Stimulated activated CD8-positive, alpha-beta memory T cell treated with anti-CD3 and anti-CD28 coated beads, Interleukin-4, amount 100 ng/mL, for 1 hour (primary cell): ENCODE measurements at regions not wholly inside any gene's neighbourhood (a gene's known extent, or its start where the extent isn't known, plus 50 kb on each side); places are given as distances from the start of the nearest gene placed in this dataset.

Experiments used
- DNase-seq, 2 donors: peaks; one replicate each; pipeline ENCODE4 v3.0.0-alpha.2; 2020; ENCODE audit warnings: low read depth in 2 of 2, low spot score in 1 of 2

DNA sequence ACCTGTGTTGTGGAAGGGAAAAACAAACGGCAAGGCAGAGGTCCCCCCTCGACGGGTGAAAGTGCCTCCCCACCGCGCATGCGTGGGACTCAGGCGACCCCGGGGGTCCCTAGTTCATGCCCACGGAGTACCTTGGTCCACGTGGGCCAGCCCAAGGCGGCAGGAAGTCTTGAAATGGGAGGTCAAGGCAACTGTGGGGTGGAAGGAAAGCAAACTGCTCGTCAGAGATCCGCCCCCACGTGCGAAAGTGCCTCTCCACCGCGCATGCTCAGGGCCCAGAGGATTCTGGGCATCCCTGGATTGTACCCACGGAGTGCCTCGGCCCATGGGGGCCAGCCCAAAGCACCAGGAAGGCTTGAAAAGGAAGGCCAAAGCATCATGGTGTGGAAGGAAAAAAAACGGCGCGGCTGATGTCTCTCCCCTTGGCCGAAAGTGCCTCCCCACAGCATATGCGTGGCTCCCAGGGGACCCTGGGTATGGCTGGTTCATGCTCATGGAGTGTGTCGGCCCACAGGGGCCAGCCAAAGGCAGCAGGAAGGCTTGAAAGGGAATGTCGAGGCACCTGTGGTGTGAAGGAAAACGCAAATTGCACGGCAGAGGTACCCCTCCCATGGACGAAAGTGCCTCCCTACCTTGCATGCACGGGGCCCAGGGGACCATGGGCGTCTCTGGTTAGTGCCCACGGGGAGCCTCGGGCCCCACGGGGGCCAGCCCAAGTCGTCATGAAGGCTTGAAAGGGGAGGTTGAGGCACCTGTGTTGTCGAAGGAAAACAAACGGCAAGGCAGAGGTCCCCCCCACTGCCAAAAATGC is 369.7 kb downstream of the ALG10 start:
- no peak for DNase-seq

DNA sequence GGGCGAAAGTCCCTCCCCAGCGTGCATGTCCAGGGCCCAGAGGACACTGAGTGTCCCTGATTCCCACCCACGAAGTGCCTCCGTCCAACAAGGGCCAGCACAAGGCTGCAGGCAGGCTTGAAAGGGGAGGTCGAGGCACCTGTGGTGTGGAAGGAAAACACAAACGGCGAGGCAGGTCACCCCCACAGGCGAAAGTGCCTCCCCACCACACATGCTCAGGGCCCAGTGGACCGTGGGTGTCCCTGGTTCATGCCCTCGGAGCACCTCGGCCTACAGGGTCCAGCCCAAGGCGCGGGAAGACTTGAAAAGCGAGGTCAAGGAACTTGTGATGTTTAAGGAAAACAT is 370.4 kb downstream of the ALG10 start:
- DNase-seq = no peak

DNA sequence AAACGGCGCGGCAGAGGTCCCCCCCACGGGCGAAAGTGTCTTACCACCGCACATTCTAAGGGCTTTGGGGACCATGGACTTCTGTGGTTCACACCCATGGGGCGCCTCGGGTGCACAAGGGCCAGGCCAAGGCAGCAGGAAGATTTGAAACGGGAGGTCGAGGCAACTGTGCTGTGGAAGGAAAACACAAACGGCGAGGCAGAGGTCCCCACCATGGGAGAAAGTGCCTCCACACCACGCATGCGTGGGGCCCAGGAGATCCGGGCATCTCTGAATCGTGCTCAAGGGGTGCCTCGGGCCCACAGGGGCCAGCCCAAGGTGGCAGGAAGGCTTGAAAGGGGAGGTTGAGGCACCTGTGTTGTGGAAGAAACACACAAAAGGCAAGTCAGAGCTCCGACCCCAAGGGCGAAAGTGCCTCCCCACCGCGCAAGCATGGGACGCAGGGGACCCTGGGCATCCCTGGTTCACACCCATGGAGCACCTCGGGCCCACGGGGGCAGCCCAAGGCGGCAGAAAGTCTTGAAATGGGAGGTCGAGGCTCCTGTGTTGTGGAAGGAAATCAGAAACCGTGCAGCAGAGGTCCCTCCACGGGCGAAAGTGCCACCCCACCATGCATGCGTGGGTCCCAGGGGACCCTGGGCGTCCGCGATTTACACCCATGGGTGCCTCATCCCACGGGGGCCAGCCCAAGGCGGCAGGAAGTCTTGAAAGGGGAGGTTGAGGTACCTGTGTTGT is 371.0 kb downstream of the ALG10 start:
- no peak for DNase-seq

DNA sequence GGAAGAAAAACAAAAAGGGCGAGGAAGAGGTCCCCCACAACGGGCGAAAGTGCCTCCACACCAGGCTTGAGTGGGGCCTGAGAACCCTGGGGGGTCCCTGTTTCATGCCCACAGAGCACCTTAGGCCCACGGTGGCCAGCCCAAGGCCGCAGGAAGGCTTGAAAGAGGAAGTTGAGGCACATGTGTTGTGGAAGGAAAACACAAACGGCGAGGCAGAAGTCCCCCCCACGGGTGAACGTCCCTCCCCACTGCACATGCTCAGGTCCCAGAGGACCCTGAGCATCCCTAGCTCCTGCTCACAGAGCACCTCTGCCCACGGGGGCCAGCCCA is 371.5 kb downstream of the ALG10 start:
- DNase-seq = no peak

DNA sequence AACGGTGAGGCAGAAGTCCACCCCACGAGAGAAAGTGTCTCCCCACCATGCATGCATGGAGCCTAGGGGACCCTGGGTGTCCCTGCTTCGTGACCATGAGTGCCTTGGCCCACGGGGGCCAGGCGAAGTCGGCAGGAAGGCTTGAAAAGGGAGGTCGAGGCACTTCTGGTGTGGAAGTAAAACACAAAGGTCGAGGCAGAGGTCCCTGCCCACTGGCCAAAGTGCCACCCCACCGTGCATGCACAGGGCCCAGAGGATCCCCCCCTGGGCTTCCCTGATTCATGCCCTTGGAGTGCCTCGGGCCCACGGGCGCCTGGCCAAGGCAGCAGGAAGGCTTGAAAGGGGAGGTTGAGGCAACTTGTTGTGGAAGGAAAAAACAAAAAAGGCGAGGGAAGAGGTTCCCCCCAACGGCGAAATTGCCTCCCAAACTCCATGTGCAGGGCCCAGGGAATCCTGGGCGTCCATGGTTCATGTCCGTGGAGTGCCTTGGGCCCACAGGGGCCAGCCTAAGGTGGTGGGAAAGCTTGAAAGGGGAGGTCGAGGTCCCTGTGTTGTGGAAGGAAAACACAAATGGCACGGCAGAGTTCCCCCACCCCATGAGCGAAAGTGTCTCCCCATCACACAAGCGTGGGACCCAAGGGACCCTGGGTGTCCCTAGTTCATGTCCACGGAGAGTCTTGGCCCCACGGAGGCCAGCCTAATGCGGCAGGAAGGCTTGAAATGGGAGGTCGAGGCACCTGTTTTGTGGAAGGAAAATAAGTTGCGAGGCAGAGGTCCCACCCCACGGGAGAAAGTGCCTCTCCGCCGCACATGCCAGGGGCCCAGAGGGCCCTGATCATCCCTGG is 372.1 kb downstream of the ALG10 start:
- no peak for DNase-seq

DNA sequence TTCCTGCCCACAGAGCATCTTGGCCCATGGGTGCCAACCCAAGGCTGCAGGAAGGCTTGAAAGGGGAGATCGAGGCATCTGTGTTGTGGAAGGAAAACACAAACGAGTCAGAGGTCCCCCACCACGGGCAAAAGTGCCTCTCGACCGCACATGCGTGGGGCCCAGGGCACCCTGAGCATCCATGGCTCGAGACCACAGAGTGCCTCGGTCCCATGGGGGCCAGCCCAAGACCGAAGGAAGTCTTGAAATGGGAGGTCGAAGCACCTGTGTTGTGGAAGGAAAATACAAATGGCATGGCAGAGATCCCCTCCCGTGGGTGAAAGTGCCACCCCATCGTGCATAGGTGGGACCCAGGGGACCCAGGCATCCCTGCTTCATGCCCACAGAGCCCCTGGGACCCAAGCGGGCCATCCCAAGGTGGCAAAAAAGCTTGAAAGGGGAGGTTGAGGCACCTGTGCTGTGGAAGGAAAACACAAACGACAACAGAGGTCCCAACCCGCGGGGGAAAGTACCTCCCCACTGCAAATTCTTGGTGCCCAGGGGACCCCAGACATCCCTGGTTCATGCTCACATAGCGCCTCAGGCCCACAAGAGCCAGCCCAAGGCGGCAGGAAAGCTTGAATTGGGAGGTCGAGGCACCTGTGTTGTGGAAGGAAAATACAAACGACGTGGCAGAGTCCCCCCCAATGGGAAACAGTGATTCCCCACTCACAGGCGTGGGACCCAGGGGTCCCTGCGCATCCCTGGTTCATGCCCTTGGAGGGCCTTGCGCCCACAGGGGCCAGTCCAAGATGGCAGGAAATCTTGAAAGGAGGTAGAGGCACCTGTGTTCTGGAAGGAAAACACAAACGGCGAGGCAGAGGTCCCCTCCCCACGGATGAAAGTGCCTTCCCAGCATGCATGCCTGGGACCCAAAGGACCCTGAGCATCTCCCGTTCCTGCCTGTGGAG is 373.0 kb downstream of the ALG10 start:
- no peak for DNase-seq

DNA sequence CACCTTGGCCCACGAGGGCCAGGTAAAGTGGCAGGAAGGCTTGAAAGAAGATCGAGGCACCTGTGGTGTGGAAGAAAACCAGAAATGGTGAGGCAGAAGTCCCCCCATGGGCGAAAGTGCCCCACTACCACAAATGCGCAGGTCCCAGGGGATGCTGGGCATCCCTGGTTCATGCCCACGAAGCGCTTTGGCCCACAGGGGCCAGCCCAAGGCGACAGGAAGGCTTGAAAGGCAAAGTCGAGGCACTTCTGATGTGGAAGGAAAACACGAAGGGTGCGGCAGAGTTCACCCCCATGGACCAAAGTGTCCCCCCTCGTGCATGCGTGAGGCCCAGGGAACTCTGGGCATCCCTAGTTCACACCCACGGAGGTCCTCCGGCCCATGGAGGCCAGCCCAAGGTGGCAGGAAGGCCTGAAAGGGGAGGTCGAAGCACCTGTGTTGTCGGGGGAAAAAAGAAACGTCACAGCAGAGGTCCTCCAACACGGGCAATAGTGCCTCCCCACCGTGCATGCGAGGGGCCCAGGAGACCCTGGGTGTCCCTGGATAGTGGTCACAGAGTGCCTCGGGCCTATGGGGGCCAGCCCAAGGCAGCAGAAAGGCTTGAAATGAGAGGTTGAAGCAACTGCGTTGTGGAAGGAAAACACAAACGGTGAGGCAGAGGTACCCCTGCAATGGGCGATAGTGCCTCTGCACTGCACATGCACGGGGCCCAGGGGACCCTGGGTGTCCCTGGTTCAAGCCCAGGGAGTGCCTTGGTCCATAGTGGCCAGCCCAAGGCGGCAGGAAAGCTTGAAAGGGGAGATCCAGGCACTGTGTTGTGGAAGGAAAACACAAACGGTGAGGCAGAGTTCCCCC is 373.9 kb downstream of the ALG10 start:
- no peak for DNase-seq

DNA sequence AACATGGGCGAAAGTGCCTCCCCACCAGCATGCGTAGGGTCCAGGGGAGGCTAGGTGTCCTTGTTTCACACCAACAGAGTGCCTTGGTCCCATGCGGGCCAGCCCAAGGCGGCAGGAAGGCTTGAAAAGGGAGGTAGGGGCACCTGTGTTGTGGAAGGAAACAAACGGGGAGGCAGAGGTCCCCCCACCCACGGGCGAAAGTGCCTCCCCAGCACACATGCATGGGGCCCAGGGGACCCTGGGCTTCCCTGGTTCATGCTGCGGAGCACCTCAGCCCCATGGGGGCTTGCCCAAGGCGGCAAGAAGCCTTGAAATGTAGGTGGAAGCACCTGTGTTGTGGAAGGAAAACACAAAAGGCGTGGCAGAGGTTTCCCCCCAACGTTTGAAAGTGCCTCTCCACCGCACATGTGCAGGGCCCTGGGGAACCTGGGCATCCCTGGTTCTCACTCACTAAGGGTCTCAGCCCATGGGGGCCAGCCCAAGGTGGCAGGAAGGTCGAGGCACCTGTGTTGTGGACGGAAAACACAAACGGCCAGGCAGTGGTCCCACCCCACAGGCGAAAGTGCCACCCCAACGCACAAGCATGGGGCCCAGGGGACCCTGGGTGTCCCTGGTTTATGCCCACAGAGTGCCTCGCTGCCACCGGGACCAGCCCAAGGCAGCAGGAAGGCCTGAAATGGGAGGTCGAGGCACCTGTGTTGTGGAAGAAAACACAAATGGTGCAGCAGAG is 374.7 kb downstream of the ALG10 start:
- DNase-seq = no peak

DNA sequence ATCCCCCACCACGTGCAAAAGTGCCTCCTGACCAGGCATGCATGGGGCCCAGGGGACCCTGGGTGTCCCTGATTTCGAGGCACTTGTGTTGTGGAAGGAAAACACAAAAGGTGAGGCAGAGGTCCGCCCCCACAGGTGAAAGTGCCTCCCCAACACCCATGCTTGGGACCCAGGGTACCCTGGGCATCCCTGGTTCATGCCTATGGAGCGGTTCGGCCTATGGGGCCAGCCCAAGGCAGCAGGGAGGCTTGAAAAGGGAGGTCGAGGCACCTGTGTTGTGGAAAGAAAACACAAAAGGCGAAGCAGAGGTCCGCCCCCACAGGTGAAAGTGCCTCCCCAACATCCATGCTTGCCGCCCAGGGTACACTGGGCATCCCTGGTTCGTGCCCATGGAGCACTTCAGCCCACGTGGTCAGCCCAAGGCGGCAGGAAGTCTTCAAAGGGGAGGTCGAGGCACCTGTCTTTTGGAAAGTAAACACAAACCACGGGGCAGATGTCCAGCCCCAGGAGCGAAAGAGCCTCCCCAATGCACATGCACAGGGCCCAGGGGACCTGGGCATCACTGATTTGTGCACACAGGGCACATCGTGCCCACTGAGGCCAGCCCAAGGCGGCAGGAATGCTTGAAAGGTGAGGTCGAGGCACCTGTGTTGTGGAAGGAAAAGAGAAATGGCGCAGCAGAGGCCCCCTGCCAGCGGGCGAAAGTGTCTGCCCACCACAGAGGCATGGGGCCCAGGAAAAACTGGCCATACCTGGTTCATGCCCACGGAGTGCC is 375.5 kb downstream of the ALG10 start:
- no peak for DNase-seq

DNA sequence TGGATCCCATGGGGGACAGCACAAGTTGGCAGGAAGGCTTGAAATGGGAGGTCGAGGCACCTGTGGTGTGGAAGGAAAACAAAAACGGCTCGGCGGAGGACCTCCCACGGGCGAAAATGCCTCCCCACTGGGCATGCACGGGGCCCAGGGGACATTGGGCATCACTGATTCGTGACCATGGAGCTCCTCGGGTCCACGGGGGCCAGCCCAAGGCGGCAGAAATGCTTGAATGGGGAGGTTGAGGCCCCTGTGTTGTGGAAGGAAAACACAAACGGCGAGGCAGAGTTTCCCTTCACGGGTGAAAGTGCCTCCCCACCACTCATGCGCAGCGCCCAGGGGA is 376.0 kb downstream of the ALG10 start:
- no peak for DNase-seq

DNA sequence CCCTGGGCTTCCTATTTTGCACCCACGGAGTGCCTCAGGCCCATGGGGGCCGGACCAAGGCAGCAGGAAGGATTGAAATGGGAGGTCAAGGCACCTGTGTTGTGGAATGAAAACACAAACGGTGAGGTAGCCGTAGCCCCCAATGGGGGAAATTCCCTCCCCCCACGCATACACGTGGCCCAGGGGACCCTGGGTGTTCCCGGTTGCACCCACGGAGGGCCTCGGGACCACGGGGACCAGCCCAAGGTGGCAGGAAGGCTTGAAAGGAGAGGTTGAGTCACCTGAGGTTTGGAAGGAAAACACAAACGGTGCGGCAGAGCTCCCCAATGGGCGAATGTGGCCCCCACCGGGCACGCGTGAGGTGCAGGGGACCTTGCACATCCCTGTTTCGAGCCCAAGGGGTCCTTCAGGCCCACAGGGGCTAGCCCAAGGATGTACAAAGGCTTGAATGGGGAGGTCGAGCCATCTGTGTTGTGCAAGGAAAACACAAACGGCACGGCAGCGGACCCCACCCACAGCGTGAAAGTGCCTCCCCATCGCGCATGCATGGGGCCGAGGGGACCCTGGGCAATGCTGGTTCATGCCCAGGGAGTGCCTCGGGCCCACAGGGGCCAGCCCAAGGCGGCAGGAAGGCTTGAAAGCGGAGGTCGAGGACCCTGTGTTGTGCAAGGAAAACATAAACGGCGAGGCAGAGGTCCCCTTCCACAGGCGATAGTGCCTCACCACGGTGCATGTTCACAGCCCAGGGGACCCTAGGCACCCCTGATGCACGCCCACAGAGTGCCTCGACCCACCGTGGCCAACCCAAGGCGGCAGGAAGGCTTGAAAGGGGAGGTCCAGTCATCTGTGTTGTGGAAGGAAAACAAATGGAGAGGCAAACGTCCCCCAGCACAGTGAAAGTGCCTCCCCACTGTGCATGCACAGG is 376.7 kb downstream of the ALG10 start:
- DNase-seq = no peak

DNA sequence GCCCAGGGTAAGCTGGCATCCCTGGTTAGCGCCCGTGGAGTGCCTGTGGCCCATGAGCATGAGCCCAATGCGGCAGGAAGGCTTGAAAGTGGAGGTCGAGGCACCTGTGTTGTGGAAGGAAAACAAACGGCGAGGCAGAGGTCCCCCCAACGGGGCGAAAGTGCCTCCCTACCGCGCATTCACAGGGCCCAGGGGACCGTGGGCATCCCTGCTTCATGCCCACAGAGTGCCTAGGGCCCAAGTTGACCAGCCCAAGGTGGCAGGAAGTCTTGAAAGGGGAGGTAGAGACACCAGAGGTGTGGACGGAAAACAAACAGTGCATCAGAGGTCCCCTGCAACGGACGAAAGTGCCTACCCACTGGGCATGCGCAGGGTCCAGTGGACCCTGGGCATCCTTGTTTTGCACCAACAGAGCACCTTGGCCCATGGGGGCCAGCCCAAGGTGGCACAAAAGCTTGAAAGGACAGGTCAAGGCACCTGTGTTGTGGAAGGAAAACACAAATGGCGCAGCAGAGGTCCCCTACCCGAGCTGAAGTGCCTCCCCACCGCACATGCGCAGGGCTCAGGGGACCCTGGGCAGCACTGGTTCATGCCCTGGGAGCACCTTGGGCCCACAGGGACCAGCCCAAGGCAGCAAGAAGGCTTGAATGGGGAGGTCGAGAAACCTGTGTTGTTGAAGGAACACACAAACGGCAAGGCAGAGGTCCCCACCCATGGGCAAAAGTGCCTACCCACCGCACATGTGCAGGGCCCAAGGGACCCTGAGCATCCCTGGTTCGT is 377.5 kb downstream of the ALG10 start:
- DNase-seq = no peak

DNA sequence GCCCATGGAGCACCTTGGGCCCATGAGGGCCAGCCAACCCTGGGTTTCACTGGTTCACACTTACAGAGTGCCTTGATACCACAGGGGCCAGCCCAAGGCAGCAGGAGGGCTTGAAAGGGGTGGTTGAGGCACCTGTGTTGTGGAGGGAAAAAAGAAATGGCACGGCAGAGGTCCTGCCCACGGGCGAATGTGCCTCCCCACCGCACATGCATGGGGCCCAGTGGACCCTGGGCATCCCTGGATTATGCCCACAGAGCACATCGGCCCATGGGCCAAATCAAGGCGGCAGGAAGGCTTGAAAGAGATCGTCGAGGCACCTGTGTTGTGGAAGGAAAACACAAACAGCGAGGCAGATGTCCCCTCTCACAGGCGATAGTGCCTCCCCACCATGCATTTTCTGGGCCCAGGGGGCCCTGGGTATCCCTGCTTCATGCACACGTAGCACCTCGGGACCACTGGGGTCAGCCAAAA is 378.1 kb downstream of the ALG10 start:
- DNase-seq = no peak

DNA sequence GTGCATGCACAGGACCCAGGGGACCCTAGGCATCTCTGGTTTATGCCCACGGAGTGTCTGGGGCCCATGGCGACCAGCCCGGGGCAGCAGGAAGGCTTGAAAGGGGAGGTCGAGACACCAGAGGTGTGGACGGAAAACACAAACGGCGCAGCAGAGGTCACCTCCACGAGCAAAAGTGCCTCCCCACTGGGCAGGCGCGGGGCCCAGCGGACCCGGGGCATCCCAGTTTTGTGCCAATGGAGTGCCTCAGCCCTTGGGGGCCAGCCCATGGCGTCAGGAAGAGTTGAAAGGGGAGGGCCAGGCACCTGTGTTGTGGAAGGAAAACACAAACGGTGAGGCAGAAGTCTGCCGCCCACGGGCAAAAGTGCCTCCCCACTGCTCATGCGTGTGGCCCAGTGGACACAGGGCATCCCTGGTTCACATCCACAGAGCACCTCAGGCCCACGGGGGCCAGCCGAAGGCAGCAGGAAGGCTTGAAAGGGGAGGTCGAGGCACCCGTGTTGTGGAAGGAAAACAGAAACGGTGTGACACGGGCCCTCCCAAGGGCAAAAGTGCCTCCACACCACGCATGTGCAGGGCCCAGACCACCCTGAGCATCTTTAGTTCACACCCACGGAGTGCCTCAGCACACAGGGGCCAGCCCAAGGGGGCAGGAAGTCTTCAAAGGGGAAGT is 378.8 kb downstream of the ALG10 start:
- no peak for DNase-seq

DNA sequence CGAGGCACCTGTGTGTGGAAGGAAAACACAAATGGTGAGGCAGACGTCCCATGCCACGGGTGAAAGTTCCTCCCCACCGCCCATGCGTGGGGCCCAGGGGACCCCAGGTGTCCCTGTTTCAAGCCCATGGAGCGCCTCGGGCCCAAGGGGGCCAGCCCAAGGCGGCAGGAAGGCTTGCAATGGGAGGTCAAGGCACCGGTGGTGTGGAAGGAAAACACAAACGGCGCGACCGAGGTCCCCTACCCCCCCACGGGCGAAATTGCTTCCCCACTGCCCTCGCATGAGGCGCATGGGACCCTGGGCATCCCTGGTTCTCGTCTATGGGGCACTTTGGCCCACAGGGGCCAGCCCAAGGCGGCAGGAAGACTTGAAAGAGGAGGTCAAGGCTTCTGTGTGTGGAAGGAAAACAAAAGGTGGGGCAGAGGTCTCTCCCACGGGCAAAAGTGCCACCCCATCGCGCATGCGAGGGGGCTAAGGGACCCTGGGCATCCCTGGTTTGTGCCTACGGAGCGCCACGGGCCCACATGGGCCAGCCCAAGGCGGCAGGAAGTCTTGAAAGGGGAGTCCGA is 379.4 kb downstream of the ALG10 start:
- no peak for DNase-seq
